HEK293T (cell line): ENCODE measurements at regions not wholly inside any gene's neighbourhood (a gene's known extent, or its start where the extent isn't known, plus 50 kb on each side); places are given as distances from the start of the nearest gene placed in this dataset.

ENCODE experiments used
- CTCF ChIA-PET: fragments of 350-600 bp; formaldehyde crosslinking; extraction: SDS; loops from one replicate; lab custom pipeline; 2021; ENCODE audit warnings: antibody characterized with exemption, inconsistent platforms; lab: Yijun Ruan, JAX
- POLR2A ChIA-PET: fragments of 350-600 bp; formaldehyde crosslinking; extraction: SDS; loops from one replicate; lab custom pipeline; 2020; ENCODE audit warnings: antibody characterized with exemption, inconsistent platforms; lab: Yijun Ruan, JAX
- DNase-seq: peaks from one replicate; pipeline ENCODE4 v3.0.0; 2012; ENCODE audit warnings: mixed read lengths; ENCODE audit errors: extremely low spot score
- ARNT ChIP-seq: fragments of 450-650 bp; IDR thresholded peaks from 2 replicates; pipeline ENCODE4 v1.6.1; 2017; ENCODE audit warnings: mild to moderate bottlenecking
- BHLHE40 ChIP-seq: fragments of 450-650 bp; IDR thresholded peaks from 2 replicates; pipeline ENCODE4 v1.6.1; 2016; ENCODE audit warnings: mild to moderate bottlenecking, moderate library complexity, borderline replicate concordance
- CTBP1 ChIP-seq: fragments of 450-650 bp; IDR thresholded peaks from 2 replicates; pipeline ENCODE4 v1.6.1; 2016; ENCODE audit warnings: borderline replicate concordance
- ELF4 ChIP-seq: fragments of 450-650 bp; IDR thresholded peaks from 2 replicates; pipeline ENCODE4 v1.6.1; 2017; ENCODE audit warnings: antibody characterized with exemption
- FOXA1 ChIP-seq: fragments of 450-650 bp; IDR thresholded peaks from 2 replicates; pipeline ENCODE4 v1.6.1; 2016; ENCODE audit warnings: mild to moderate bottlenecking
- FOXK2 ChIP-seq: fragments of 450-650 bp; IDR thresholded peaks from 2 replicates; pipeline ENCODE4 v1.6.1; 2016; ENCODE audit warnings: mild to moderate bottlenecking
- FOXM1 ChIP-seq: fragments of 450-650 bp; IDR thresholded peaks from 2 replicates; pipeline ENCODE4 v1.6.1; 2017; ENCODE audit warnings: mild to moderate bottlenecking, borderline replicate concordance
- HDGF ChIP-seq: fragments of 450-650 bp; IDR thresholded peaks from 2 replicates; pipeline ENCODE4 v1.6.1; 2017; ENCODE audit warnings: antibody characterized with exemption, borderline replicate concordance
- L3MBTL2 ChIP-seq: fragments of 450-650 bp; conservative IDR thresholded peaks from 2 replicates; pipeline ENCODE4 v1.6.1; 2016; ENCODE audit warnings: mild to moderate bottlenecking
- LEF1 ChIP-seq: fragments of 450-650 bp; IDR thresholded peaks from 2 replicates; pipeline ENCODE4 v1.6.1; 2017; ENCODE audit warnings: mild to moderate bottlenecking, borderline replicate concordance
- NFRKB ChIP-seq: fragments of 450-650 bp; IDR thresholded peaks from 2 replicates; pipeline ENCODE4 v1.6.1; 2016; ENCODE audit warnings: mild to moderate bottlenecking, moderate library complexity
- SP1 ChIP-seq: fragments of 450-650 bp; IDR thresholded peaks from 2 replicates; pipeline ENCODE4 v1.6.1; 2017
- SUZ12 ChIP-seq: fragments of 450-650 bp; IDR thresholded peaks from 2 replicates; pipeline ENCODE4 v1.6.1; 2016; ENCODE audit warnings: mild to moderate bottlenecking
- TARDBP ChIP-seq: fragments of 450-650 bp; IDR thresholded peaks from 2 replicates; pipeline ENCODE4 v1.6.1; 2016
- ZNF384 ChIP-seq: fragments of 450-650 bp; IDR thresholded peaks from 2 replicates; pipeline ENCODE4 v1.6.1; 2016
- TF ChIP-seq, protein P1 (sequence below): fragments of 450-650 bp; IDR thresholded peaks from 2 replicates; pipeline ENCODE4 v1.6.1; 2016

DNA sequence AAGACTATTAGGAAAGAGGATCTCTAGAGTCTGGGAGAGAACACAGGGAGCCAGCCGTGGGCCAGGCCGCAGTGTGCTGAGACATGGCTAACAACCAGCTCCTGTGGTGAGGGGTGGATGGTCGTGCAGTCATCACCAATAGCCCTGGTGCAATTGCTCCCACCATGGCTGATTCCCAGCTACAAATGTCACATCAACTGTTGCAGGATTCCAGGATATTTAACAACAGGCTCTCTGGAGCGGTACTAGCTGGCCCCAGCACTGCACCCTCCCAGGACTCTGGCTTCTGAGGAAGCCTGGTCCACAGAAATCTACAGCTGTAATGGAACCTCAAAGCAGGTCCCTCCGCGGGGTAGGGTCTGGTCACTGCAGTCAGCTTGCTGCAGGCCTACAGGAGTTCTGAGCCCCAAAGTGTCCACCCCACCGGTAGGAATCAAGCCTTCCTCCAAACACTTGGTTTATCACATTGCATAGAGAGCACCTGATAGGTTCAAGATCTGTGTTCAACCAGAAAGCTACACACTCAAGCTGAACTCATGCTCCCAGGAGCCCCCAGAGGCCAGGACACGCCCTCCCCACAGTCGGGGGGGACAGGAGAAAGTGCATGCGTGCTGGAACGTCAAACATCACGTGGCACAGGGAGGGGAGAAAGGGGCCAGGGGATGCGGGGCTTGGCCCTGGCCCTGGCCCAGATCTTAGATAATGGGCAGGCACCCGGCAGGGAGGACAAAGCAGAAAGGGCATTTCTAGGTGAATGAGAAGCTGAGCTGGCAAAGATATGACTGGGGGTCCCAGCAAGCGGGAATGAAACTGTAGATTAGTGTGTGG is 609.0 kb downstream of the TBC1D22A start:
- CTCF ChIA-PET: no interaction called here
- POLR2A ChIA-PET: no interaction called here
- DNase-seq: no peak
- TF ChIP-seq FOXM1: no peak
- TF ChIP-seq SP1: no peak
- TF ChIP-seq ZNF384: no peak
- no peak for TF ChIP-seq LEF1
- TF ChIP-seq L3MBTL2: no peak
- TF ChIP-seq, protein P1, sequence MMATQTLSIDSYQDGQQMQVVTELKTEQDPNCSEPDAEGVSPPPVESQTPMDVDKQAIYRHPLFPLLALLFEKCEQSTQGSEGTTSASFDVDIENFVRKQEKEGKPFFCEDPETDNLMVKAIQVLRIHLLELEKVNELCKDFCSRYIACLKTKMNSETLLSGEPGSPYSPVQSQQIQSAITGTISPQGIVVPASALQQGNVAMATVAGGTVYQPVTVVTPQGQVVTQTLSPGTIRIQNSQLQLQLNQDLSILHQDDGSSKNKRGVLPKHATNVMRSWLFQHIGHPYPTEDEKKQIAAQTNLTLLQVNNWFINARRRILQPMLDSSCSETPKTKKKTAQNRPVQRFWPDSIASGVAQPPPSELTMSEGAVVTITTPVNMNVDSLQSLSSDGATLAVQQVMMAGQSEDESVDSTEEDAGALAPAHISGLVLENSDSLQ: no peak
- TF ChIP-seq CTBP1: no peak
- no peak for TF ChIP-seq ARNT
- no peak for TF ChIP-seq BHLHE40
- TF ChIP-seq SUZ12: no peak
- TF ChIP-seq HDGF: no peak
- no peak for TF ChIP-seq FOXA1
- TF ChIP-seq ELF4: no peak
- no peak for TF ChIP-seq NFRKB
- TF ChIP-seq TARDBP: no peak
- no peak for TF ChIP-seq FOXK2

DNA sequence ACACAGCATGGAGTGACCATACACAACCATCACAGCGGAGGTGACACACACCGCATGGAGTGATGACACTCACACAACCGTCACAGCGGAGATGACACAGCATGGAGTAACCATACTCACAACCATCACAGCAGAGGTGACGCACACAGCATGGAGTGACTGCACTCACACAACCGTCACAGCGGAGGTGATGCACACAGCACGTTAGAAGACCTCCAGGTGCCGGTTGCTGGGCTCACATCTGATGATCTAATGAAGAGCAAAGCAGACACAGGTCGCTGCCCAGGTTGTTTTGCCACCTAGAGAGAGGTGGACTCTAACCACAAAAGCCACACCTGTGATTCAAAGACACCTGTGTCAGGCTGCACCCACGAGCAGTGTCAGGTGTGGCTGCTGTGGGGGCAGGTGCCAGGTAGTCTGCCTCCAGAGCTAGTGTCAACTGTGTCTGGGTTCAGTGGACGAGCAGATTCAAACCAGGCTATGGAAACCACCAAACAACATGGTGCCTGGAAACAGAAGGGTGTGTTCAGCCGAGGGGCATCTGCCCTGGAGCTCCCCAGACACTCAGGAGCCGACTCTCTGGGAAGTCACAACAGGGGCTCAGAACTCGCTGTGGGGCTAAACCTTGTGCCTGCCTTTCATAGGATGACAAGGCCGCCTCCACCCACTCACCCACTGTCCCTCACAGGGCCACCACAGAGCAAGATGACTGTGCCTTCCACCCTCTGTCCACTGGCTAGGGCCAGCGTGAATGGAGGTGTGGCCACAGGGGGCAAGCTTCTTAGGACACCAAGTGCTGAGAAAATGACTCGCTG is 608.2 kb downstream of the TBC1D22A start:
- CTCF ChIA-PET: no interaction called here
- no peak for TF ChIP-seq BHLHE40
- TF ChIP-seq ZNF384: no peak
- TF ChIP-seq, protein P1: no peak
- no peak for TF ChIP-seq ELF4
- TF ChIP-seq SUZ12: no peak
- TF ChIP-seq SP1: no peak
- no peak for TF ChIP-seq TARDBP
- TF ChIP-seq ARNT: no peak
- no peak for TF ChIP-seq FOXK2
- no peak for TF ChIP-seq NFRKB
- no peak for TF ChIP-seq HDGF
- TF ChIP-seq FOXA1: no peak
- TF ChIP-seq L3MBTL2: no peak
- TF ChIP-seq CTBP1: no peak
- no peak for TF ChIP-seq LEF1
- TF ChIP-seq FOXM1: no peak
- DNase-seq: no peak
- POLR2A ChIA-PET: no interaction called here

DNA sequence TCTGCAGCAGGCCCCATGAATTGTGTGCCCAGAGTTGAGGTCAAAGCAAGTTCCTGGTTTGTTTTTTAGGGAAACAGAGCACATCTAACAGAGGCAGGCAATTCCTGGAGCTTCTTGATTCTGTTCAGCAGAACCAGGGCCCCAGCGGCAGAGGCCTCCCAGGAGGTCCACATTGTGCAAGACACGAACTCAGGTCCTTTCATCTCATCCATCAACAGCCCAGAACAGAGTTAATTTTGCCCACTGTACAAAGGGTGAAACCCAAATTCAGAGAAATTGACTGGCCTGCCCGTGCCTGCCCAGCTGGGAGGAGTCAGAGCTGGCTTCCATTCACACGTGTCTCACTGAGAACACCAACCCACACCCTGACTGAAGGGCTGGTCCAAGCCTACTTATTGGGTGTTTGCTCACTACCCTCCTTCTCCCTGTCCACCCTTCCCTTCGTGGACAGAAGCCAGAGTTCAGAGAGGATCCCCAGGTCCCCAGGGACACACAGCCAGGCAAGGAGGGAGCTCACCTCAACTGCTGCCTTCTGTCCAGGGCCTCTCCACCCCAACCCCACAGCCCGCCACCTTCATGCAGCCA is 607.1 kb downstream of the TBC1D22A start:
- ChIA-PET POLR2A (no interaction called here), CTCF (no interaction called here)
- TF ChIP-seq ARNT (no peak), NFRKB (no peak), FOXK2 (no peak), TARDBP (no peak), SUZ12 (no peak)
- no peak for DNase-seq

DNA sequence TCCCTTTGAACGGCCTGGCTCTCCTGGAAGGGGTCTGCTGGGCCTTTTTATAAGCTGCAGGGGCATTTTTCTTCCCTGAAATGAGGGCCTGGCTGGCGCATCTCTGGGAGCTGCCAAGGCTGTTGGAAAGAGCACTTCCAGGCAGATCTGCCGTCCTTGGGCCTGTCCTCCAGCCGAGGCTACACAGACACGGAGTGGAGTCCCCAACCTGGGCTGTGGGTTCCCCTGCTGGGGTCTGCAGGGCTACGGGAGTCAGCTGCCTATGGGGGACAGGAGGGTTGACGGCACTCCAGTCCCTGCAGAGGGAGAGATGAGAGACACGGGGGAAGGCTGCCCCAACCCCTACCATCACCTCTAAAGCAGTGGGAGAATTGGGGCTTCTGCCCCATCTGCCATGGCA is 606.6 kb downstream of the TBC1D22A start:
- TF ChIP-seq ELF4: no peak
- TF ChIP-seq SUZ12: no peak
- no peak for TF ChIP-seq L3MBTL2
- TF ChIP-seq ARNT: no peak
- TF ChIP-seq FOXM1: no peak
- no peak for DNase-seq
- ChIA-PET CTCF (no interaction called here), POLR2A (no interaction called here)

DNA sequence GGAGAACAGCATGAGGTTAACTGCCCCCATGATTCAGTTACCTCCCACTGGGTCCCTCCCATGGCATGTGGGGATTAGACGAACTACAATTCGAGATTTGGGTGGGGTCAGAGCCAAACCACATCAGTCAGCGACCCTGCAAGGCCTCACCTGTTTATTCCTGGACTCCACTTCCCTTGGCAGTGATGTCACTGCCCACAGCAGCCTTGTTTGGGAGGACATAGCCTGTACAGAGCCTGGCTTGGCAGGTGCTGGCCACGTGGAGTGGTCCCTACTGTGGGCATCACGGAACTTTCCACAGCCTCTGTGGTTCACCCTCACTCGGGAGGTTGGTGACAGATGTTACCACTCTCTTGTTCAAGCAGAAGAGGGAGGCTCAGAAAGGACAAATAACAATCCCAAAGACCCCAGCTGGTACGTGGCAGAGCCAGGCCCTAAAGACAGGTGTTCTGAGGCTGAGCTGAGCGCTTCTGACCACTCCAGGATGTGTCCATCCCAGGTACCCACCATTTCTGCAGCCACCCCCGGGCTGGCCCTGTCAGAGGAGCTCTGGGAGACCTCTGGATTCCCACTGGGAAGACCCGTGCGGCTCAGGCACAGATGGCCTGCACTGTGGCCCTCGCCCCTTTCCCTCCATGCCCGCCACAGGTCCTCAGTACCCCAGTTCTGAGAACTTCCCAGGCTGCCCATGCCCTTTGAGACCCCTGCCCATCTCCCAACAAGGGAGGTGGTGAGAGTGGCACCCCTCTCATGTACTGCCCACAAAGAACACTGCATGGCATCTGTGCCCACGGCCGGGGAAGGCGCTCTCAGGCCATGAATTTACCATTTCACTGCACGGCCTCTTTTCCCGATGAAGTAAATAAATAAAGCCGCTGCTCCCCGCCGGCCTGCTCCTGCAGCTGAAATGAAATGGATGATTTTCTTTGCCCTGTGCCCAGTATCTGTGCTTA is 605.8 kb downstream of the TBC1D22A start:
- CTCF ChIA-PET: no interaction called here
- no peak for TF ChIP-seq FOXK2
- no peak for TF ChIP-seq ZNF384
- no peak for TF ChIP-seq SP1
- no peak for TF ChIP-seq L3MBTL2
- no peak for TF ChIP-seq LEF1
- TF ChIP-seq SUZ12: no peak
- TF ChIP-seq FOXA1: no peak
- TF ChIP-seq TARDBP: no peak
- no peak for TF ChIP-seq ARNT
- DNase-seq: no peak
- POLR2A ChIA-PET: no interaction called here
